ENCODE measurements at regions not wholly inside any gene's neighbourhood (a gene's known extent, or its start where the extent isn't known, plus 50 kb on each side); places are given as distances from the start of the nearest gene placed in this dataset.

DNA sequence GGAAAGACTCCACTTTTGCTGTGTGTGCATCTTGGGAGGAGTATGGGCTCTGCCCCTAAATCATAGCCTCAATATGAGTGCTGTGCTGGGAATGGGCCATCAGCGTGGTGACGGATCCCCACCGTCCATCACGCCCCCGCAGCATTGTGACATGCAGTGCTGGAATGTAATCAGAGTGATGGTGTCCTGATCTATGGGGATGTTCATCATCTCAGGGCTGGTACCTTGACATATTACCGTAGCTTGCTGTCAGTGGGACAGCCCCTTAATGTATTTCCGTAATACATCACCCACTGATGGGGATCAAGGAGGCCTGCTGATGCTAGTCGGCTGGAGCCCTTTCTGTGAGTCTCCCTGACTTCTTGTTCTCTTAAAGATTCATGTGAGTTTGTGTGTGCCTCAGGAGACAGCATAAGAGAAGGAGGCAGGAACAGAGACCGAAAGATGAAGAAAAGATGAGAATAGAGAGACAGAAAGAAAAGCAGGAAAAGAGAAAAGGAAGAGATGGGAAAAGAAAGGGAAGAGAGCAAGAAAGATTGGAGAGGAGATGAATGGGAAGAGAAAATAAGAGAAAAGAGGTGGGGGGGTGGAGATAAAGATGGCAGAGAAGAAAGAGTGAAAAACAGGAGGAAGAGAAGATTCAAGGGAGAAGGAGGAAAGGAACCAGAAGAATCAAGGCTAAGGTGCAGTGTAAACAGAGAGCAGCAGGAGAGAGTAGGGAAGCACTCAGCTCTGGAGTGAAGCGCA lies 183.7 kb downstream of the RPLP1 start:
- Histone ChIP-seq H3K4me3 (ENCODE audit: low read depth, low read length) (no peak overlapping the region), H3K27ac (no peak overlapping the region), H3K36me3 (ENCODE audit: control insufficient read depth, insufficient read depth, low read length) (no peaks in the 10 kb centered on the region), H3K4me1 (no peaks in the 10 kb centered on the region), H3K9me3 (ENCODE audit: control insufficient read depth, low read length) (no peaks in the 10 kb centered on the region), H3K79me2 (no peaks in the 10 kb centered on the region), H3K27me3 (ENCODE audit: control insufficient read depth, insufficient read depth, low read length) (no peaks in the 10 kb centered on the region), H3K9ac (no peak overlapping the region), H3K4me2 (ENCODE audit: low read length) (no peak overlapping the region), H2AFZ (no peak overlapping the region)
- TF ChIP-seq, protein P1, sequence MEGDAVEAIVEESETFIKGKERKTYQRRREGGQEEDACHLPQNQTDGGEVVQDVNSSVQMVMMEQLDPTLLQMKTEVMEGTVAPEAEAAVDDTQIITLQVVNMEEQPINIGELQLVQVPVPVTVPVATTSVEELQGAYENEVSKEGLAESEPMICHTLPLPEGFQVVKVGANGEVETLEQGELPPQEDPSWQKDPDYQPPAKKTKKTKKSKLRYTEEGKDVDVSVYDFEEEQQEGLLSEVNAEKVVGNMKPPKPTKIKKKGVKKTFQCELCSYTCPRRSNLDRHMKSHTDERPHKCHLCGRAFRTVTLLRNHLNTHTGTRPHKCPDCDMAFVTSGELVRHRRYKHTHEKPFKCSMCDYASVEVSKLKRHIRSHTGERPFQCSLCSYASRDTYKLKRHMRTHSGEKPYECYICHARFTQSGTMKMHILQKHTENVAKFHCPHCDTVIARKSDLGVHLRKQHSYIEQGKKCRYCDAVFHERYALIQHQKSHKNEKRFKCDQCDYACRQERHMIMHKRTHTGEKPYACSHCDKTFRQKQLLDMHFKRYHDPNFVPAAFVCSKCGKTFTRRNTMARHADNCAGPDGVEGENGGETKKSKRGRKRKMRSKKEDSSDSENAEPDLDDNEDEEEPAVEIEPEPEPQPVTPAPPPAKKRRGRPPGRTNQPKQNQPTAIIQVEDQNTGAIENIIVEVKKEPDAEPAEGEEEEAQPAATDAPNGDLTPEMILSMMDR (IDR thresholded peaks at IDR 0.05) = no peak

DNA sequence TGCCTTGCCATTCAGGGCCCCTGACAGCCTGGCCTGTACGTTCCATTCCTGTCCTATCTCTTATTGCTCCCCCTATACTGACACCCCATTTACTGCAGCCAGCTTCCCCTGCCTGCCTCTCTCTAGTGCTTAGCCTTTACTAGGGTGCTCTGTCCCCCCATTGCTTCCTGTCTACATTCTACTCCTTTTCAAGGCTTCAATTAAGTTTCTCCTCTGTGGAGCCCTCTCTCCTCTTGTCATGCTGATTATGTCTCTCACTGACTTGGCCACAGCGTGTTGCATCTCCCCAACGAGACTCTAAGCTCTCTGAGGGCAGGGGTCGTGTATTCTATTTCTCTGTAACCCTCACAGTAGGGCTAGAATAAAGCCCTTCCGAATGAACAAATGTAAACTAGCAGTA lies 185.2 kb downstream of the RPLP1 start:
- Histone ChIP-seq H3K27me3 (ENCODE audit: control insufficient read depth, insufficient read depth, low read length) (no peaks in the 10 kb centered on the region), H3K4me2 (ENCODE audit: low read length) (no peak overlapping the region), H3K4me3 (ENCODE audit: low read depth, low read length) (no peak overlapping the region), H2AFZ (no peak overlapping the region), H3K9ac (no peak overlapping the region), H3K4me1 (no peaks in the 10 kb centered on the region), H3K27ac (no peak overlapping the region), H3K36me3 (ENCODE audit: control insufficient read depth, insufficient read depth, low read length) (no peaks in the 10 kb centered on the region), H3K9me3 (ENCODE audit: control insufficient read depth, low read length) (no peaks in the 10 kb centered on the region), H3K79me2 (no peaks in the 10 kb centered on the region)
- TF ChIP-seq, protein P1 (IDR thresholded peaks at IDR 0.05) = no peak

DNA sequence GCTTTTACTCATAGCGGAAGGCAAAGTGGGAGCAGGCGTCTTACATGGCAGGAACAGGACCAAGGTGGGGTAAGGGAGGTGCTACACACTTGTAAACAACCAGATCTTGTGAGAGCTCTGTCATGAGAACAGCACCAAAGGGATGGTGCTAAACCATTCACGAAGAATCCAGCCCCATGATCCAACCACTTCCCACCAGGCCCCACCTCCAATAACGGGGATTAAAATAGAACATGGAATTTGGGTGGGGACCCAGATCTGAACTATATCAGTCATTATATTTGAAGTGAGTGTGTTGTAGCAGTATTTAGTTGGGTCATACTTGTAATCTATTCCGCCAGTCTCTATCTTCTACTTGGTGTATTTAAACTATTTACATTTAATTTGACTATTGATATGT lies 190.9 kb downstream of the RPLP1 start:
- Histone ChIP-seq H3K9ac (no peak overlapping the region), H3K4me2 (ENCODE audit: low read length) (no peak overlapping the region), H3K27ac (no peak overlapping the region), H3K79me2 (no peaks in the 10 kb centered on the region), H3K9me3 (ENCODE audit: control insufficient read depth, low read length) (no peaks in the 10 kb centered on the region), H2AFZ (no peak overlapping the region), H3K36me3 (ENCODE audit: control insufficient read depth, insufficient read depth, low read length) (no peaks in the 10 kb centered on the region), H3K4me1 (no peaks in the 10 kb centered on the region), H3K4me3 (ENCODE audit: low read depth, low read length) (no peak overlapping the region), H3K27me3 (ENCODE audit: control insufficient read depth, insufficient read depth, low read length) (no peaks in the 10 kb centered on the region)
- TF ChIP-seq, protein P1 (IDR thresholded peaks at IDR 0.05) = no peak

DNA sequence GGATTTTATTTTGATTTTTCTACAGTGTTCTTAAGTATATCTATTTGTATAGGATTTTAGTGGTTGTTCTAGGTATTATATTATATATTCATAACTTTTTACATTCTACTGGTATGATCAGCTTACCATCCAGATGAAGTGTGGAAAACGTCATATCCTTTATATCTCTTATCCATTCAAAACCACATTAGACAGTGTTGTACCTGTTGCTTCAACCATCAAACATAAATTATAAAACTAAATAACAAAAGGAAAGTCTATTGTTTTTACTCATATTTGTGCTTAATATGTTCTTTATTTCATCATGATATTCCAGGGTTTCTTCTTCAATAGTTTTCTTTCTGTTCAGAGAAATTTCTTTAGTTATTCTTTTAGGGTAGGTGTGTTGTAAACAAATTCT lies 191.4 kb downstream of the RPLP1 start:
- no peak overlapping the region for H3K27ac ChIP-seq
- no peak overlapping the region for H3K4me2 ChIP-seq (ENCODE audit: low read length)
- TF ChIP-seq, protein P1 (IDR thresholded peaks at IDR 0.05) = no peak
- H3K4me3 ChIP-seq (ENCODE audit: low read depth, low read length) = no peak overlapping the region
- no peaks in the 10 kb centered on the region for H3K27me3 ChIP-seq (ENCODE audit: control insufficient read depth, insufficient read depth, low read length)
- H3K9ac ChIP-seq = no peak overlapping the region
- no peaks in the 10 kb centered on the region for H3K36me3 ChIP-seq (ENCODE audit: control insufficient read depth, insufficient read depth, low read length)
- H2AFZ ChIP-seq = no peak overlapping the region
- no peaks in the 10 kb centered on the region for H3K9me3 ChIP-seq (ENCODE audit: control insufficient read depth, low read length)
- no peaks in the 10 kb centered on the region for H3K4me1 ChIP-seq
- no peaks in the 10 kb centered on the region for H3K79me2 ChIP-seq

DNA sequence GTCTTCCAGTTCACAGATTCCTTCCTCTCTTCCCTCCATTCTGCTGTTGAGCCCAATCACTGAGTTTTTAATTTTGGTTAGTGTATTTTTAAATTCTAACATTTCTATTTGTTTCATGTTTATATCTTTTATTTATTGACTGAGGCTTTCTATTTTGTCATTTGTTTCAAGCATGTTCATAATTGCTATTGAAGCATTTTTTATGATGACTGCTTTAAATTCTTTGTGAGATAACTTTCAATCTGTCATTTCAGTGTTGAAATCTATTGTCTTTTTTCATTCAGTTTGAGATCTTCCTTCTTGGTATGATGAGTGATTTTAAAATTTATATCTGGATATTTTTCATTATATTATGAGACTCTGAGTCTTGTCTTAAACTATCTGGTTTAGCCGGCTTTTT lies 192.3 kb downstream of the RPLP1 start:
- TF ChIP-seq, protein P1 (IDR thresholded peaks at IDR 0.05) = no peak
- Histone ChIP-seq H3K4me1 (no peaks in the 10 kb centered on the region), H3K9me3 (ENCODE audit: control insufficient read depth, low read length) (no peaks in the 10 kb centered on the region), H3K27ac (no peak overlapping the region), H3K4me3 (ENCODE audit: low read depth, low read length) (no peak overlapping the region), H3K27me3 (ENCODE audit: control insufficient read depth, insufficient read depth, low read length) (no peaks in the 10 kb centered on the region), H3K79me2 (no peaks in the 10 kb centered on the region), H2AFZ (no peak overlapping the region), H3K4me2 (ENCODE audit: low read length) (no peak overlapping the region), H3K36me3 (ENCODE audit: control insufficient read depth, insufficient read depth, low read length) (no peaks in the 10 kb centered on the region), H3K9ac (no peak overlapping the region)
